PC-3 (cell line): ENCODE measurements at regions not wholly inside any gene's neighbourhood (a gene's known extent, or its start where the extent isn't known, plus 50 kb on each side); places are given as distances from the start of the nearest gene placed in this dataset.

Source experiments
- CTCF ChIP-seq: fragments of 300-600 bp; sonication (generic); conservative IDR thresholded peaks from 2 replicates; pipeline ENCODE4 v1.5.1; 2017; ENCODE audit warnings: antibody characterized with exemption, low read depth, mild to moderate bottlenecking, low read length
- EZH2 ChIP-seq: fragments of 300-600 bp; sonication (generic); IDR thresholded peaks from one replicate; pipeline ENCODE4 v1.6.1; 2017; ENCODE audit warnings: antibody characterized with exemption, mild to moderate bottlenecking, low read length; ENCODE audit not compliant: unreplicated experiment

GRCh38 chr9:32294106-32294505 lies 90.3 kb upstream of the ACO1 start:
- TF ChIP-seq CTCF = no peak
- no peak for TF ChIP-seq EZH2
